ENCODE measurements at regions not wholly inside any gene's neighbourhood (a gene's known extent, or its start where the extent isn't known, plus 50 kb on each side); places are given as distances from the start of the nearest gene placed in this dataset.

GRCh38 chr9:90457386-90458190 lies 185.0 kb downstream of the DIRAS2 start:
- Histone ChIP-seq H3K9me2 (ENCODE audit: insufficient read depth) (no peaks in the 10 kb centered on the region), H2AFZ (ENCODE audit: low read depth, low read length, poor library complexity, severe bottlenecking) (no peak overlapping the region), H3K4me2 (ENCODE audit: low read length) (no peak overlapping the region), H3K36me3 (ENCODE audit: control insufficient read depth in 1 of 2, insufficient read depth in 2 of 2, low read length in 2 of 2) (no peaks in the 10 kb centered on the region), H3K27me3 (ENCODE audit: insufficient read depth, low read length) (0 out of 2 replicates have a peak, but pooled peaks cover 3% of the 10 kb centered on the region), H4K20me1 (ENCODE audit: insufficient read depth) (no peaks in the 10 kb centered on the region), H3K4me3 (replicated peaks in 1 of 2; ENCODE audit: low read depth in 1 of 2, low read length in 2 of 2) (no peak overlapping the region), H3K79me2 (ENCODE audit: insufficient read depth, low read length) (no peaks in the 10 kb centered on the region), H3K9ac (ENCODE audit: low read length) (no peak overlapping the region), H3K4me1 (ENCODE audit: control insufficient read depth in 1 of 2, insufficient read depth in 2 of 2, low read length in 2 of 2) (peaks cover 0 to 3% of the 10 kb centered on the region in 2 experiments; a peak in 1 of 4 replicates), H3K27ac (ENCODE audit: low read depth, low read length) (no peak overlapping the region), H3K9me3 (ENCODE audit: control insufficient read depth in 1 of 2, insufficient read depth in 1 of 2, low read depth in 1 of 2, low read length in 2 of 2) (no peaks in the 10 kb centered on the region)
- DNase-seq (ENCODE audit: low read depth, low spot score), result no peak
- TF ChIP-seq, protein P1, sequence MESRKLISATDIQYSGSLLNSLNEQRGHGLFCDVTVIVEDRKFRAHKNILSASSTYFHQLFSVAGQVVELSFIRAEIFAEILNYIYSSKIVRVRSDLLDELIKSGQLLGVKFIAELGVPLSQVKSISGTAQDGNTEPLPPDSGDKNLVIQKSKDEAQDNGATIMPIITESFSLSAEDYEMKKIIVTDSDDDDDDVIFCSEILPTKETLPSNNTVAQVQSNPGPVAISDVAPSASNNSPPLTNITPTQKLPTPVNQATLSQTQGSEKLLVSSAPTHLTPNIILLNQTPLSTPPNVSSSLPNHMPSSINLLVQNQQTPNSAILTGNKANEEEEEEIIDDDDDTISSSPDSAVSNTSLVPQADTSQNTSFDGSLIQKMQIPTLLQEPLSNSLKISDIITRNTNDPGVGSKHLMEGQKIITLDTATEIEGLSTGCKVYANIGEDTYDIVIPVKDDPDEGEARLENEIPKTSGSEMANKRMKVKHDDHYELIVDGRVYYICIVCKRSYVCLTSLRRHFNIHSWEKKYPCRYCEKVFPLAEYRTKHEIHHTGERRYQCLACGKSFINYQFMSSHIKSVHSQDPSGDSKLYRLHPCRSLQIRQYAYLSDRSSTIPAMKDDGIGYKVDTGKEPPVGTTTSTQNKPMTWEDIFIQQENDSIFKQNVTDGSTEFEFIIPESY (IDR thresholded peaks at IDR 0.05; ENCODE audit: extremely low read depth, insufficient replicate concordance, low read length), result no peak
- TF ChIP-seq TCF7L2 (IDR thresholded peaks at IDR 0.05; ENCODE audit: borderline replicate concordance, extremely low read depth, insufficient read depth, insufficient read length) (no peak), JUND (IDR thresholded peaks at IDR 0.05) (no peak), EGR1 (IDR thresholded peaks at IDR 0.05; ENCODE audit: low read depth) (no peak), SP1 (IDR thresholded peaks at IDR 0.05; ENCODE audit: low read depth) (no peak), POLR2AphosphoS5 (IDR thresholded peaks at IDR 0.05; ENCODE audit: low read depth, low read length) (no peak), SIN3A (IDR thresholded peaks at IDR 0.05; ENCODE audit: low read depth) (no peak), YY1 (IDR thresholded peaks at IDR 0.05; ENCODE audit: extremely low read depth, insufficient replicate concordance, low read depth, low read length) (no peak), ZFX (IDR thresholded peaks at IDR 0.05) (no peak), POLR2A (IDR thresholded peaks at IDR 0.05; ENCODE audit: borderline replicate concordance, extremely low read depth, insufficient read depth, insufficient read length) (no peak)
- TF ChIP-seq, protein P2, sequence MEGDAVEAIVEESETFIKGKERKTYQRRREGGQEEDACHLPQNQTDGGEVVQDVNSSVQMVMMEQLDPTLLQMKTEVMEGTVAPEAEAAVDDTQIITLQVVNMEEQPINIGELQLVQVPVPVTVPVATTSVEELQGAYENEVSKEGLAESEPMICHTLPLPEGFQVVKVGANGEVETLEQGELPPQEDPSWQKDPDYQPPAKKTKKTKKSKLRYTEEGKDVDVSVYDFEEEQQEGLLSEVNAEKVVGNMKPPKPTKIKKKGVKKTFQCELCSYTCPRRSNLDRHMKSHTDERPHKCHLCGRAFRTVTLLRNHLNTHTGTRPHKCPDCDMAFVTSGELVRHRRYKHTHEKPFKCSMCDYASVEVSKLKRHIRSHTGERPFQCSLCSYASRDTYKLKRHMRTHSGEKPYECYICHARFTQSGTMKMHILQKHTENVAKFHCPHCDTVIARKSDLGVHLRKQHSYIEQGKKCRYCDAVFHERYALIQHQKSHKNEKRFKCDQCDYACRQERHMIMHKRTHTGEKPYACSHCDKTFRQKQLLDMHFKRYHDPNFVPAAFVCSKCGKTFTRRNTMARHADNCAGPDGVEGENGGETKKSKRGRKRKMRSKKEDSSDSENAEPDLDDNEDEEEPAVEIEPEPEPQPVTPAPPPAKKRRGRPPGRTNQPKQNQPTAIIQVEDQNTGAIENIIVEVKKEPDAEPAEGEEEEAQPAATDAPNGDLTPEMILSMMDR (IDR thresholded peaks at IDR 0.05 in 2 of 3, conservative IDR thresholded peaks at IDR 0.05 in 1 of 3; ENCODE audit: borderline replicate concordance in 1 of 3, insufficient read depth in 1 of 3, low read depth in 2 of 3, low read length in 2 of 3), result no peak
- no peak for ATAC-seq
- ChIA-PET POLR2A (no interaction called here), RAD21 (ENCODE audit: low non-redundant PET in 1 of 2, low total read pairs in 2 of 2, uncharacterized antibody in 2 of 2, unreplicated experiment in 2 of 2) (no interaction called here), CTCF (interaction anchor here (1.1 to 1.4 kb wide), 2 partner anchors 139 to 860 kb away, joined by 5 to 7 read pairs; no protein-coding TSS in a partner anchor)
- no TSS peak for BruUV-seq (replicated peaks)
- intact Hi-C loops (cut with micrococcal nuclease), result loop anchor here (10.0 kb wide), 1 partner anchor 213 kb away; no protein-coding TSS in a partner anchor
